Fibroblast of lung (primary cell): ENCODE measurements at regions not wholly inside any gene's neighbourhood (a gene's known extent, or its start where the extent isn't known, plus 50 kb on each side); places are given as distances from the start of the nearest gene placed in this dataset.

Source experiments
- DNase-seq, 2 donors: peaks; one replicate each; pipeline versions ENCODE4 v3.0.0 to v3.0.0-alpha.2; 2010; ENCODE audit warnings: low read depth in 2 of 2
- H2AFZ ChIP-seq: 2 replicates; pipeline ENCODE4 v1.5.1; 2012; ENCODE audit warnings: low read length, control low read depth, inconsistent platforms
- H3K27ac ChIP-seq: 2 replicates; pipeline ENCODE4 v1.5.1; 2011; ENCODE audit warnings: low read length, control low read depth; ENCODE audit not compliant: insufficient read depth
- H3K27me3 ChIP-seq: 2 replicates; pipeline ENCODE4 v1.5.1; 2011; ENCODE audit warnings: mild to moderate bottlenecking, low read length; ENCODE audit not compliant: control insufficient read depth, insufficient read depth
- H3K36me3 ChIP-seq: 2 replicates; pipeline ENCODE4 v1.5.1; 2011; ENCODE audit warnings: low read length; ENCODE audit not compliant: control insufficient read depth, insufficient read depth
- H3K4me1 ChIP-seq: 2 replicates; pipeline ENCODE4 v1.5.1; 2011; ENCODE audit warnings: low read length; ENCODE audit not compliant: control insufficient read depth, insufficient read depth; ENCODE audit errors: extremely low read depth
- H3K4me2 ChIP-seq: 2 replicates; pipeline ENCODE4 v1.5.1; 2011; ENCODE audit warnings: low read length, control low read depth; ENCODE audit not compliant: insufficient read depth; ENCODE audit errors: extremely low read depth
- H3K4me3 ChIP-seq, 4 experiments: fragments of 200-600 bp in 1 of 4; sonication (generic) in 1 of 4; replicated peaks in 1 of 4; 2 replicates each; pipeline ENCODE4 v1.5.1; 2011 to 2016; ENCODE audit warnings: low read length in 4 of 4, low read depth in 3 of 4, mild to moderate bottlenecking in 3 of 4, control low read depth in 2 of 4, inconsistent platforms in 1 of 4, mixed read lengths in 1 of 4; ENCODE audit not compliant: insufficient read depth in 1 of 4; ENCODE audit errors: control extremely low read depth in 1 of 4
- H3K79me2 ChIP-seq: 2 replicates; pipeline ENCODE4 v1.5.1; 2012; ENCODE audit warnings: mild to moderate bottlenecking, low read length, inconsistent platforms; ENCODE audit not compliant: control insufficient read depth, insufficient read depth
- H3K9ac ChIP-seq: 2 replicates; pipeline ENCODE4 v1.5.1; 2011; ENCODE audit warnings: mild to moderate bottlenecking, low read length, control low read depth; ENCODE audit not compliant: insufficient read depth
- H3K9me3 ChIP-seq: 2 replicates; pipeline ENCODE4 v1.5.1; 2012; ENCODE audit warnings: low read depth, low read length; ENCODE audit not compliant: control insufficient read depth, insufficient read depth
- H4K20me1 ChIP-seq: 2 replicates; pipeline ENCODE4 v1.5.1; 2011; ENCODE audit warnings: low read length; ENCODE audit not compliant: control insufficient read depth, insufficient read depth; ENCODE audit errors: extremely low read depth
- EZH2 ChIP-seq: IDR thresholded peaks from 2 replicates; pipeline ENCODE4 v1.5.1; 2012; ENCODE audit warnings: low read length, control low read depth, mild to moderate bottlenecking; ENCODE audit errors: missing control alignments
- TF ChIP-seq, protein P1 (sequence below), 2 donors: IDR thresholded peaks in 1 of 2; conservative IDR thresholded peaks in 1 of 2; 1 replicate in 1 of 2; 2 replicates in 1 of 2; pipeline ENCODE4 v1.5.1; 2011 to 2012; ENCODE audit warnings: low read length in 2 of 2, control low read depth in 1 of 2, inconsistent platforms in 1 of 2, low read depth in 1 of 2, mild to moderate bottlenecking in 1 of 2

DNA sequence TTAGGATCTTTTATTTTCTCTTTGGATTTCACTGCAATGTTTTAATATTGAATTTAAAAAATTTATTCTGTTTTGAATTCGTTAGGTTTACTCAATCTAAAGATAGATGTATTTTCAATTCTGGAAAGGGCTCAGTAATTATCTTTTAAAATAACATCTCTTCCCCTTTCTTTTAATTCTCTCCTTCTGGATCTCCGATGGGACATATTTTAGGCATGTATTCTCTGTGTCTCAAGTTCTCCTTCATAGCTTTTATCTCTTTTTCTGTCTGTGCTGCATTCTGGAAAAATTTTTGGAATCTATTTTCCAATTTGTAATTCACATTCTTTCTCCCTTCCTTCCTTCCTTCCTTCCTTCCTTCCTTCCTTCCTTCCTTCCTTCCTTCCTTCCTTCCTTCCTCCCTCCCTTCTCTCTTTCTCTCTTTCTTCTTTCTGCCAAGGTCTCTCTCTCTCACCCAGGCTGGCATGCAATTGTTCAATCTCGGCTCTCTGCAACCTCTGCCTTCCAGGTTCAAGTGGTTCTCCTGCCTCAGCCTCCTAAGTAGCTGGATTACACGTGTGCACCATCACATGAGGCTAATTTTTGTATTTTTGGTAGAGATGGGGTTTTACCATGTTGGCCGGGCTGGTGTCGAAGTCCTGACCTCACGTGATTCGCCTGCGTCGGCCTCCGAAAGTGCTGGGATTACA, 98.5 kb upstream of the CTTNBP2 start:
- Histone ChIP-seq H3K9me3 (no peaks in the 10 kb centered on the region), H3K9ac (no peak overlapping the region), H2AFZ (no peak overlapping the region), H3K4me1 (no peaks in the 10 kb centered on the region), H3K27ac (no peak overlapping the region), H4K20me1 (no peaks in the 10 kb centered on the region), H3K4me2 (no peak overlapping the region), H3K36me3 (no peaks in the 10 kb centered on the region), H3K27me3 (no peaks in the 10 kb centered on the region), H3K4me3 (no peak overlapping the region), H3K79me2 (no peaks in the 10 kb centered on the region)
- no peak for TF ChIP-seq EZH2
- TF ChIP-seq, protein P1, sequence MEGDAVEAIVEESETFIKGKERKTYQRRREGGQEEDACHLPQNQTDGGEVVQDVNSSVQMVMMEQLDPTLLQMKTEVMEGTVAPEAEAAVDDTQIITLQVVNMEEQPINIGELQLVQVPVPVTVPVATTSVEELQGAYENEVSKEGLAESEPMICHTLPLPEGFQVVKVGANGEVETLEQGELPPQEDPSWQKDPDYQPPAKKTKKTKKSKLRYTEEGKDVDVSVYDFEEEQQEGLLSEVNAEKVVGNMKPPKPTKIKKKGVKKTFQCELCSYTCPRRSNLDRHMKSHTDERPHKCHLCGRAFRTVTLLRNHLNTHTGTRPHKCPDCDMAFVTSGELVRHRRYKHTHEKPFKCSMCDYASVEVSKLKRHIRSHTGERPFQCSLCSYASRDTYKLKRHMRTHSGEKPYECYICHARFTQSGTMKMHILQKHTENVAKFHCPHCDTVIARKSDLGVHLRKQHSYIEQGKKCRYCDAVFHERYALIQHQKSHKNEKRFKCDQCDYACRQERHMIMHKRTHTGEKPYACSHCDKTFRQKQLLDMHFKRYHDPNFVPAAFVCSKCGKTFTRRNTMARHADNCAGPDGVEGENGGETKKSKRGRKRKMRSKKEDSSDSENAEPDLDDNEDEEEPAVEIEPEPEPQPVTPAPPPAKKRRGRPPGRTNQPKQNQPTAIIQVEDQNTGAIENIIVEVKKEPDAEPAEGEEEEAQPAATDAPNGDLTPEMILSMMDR (conservative IDR thresholded peaks at IDR 0.05 in 1 of 2, IDR thresholded peaks at IDR 0.05 in 1 of 2; ENCODE audit: low read depth in 1 of 2, low read length in 2 of 2) = no peak
- no peak for DNase-seq

DNA sequence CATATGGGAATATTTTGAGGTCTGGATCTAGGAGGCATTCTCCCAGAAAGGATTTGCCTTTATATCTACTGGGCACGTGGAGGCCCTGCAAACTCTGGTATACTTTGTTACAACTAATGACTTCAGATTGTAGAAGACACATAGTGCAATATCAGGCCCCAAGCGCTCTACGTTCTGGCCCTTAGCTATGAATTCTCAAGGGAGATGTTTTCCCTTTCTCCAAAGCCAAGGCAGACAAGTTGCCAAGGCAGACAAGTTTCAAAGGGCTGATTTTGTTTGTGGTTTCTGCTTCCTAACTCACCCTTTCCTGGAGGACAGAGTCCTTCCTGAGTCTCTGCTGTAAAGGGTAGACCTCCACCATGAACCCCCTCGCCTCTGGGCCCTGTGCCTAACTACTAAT, 99.4 kb upstream of the CTTNBP2 start:
- no peak for DNase-seq
- H3K9me3 ChIP-seq = no peaks in the 10 kb centered on the region
- no peaks in the 10 kb centered on the region for H3K4me1 ChIP-seq
- no peak overlapping the region for H3K4me3 ChIP-seq
- TF ChIP-seq, protein P1 (conservative IDR thresholded peaks at IDR 0.05 in 1 of 2, IDR thresholded peaks at IDR 0.05 in 1 of 2; ENCODE audit: low read depth in 1 of 2, low read length in 2 of 2) = no peak
- no peak for TF ChIP-seq EZH2
- no peak overlapping the region for H3K9ac ChIP-seq
- no peak overlapping the region for H3K27ac ChIP-seq
- no peaks in the 10 kb centered on the region for H3K79me2 ChIP-seq
- no peaks in the 10 kb centered on the region for H3K36me3 ChIP-seq
- no peak overlapping the region for H2AFZ ChIP-seq
- no peaks in the 10 kb centered on the region for H4K20me1 ChIP-seq
- H3K27me3 ChIP-seq = no peaks in the 10 kb centered on the region
- no peak overlapping the region for H3K4me2 ChIP-seq

DNA sequence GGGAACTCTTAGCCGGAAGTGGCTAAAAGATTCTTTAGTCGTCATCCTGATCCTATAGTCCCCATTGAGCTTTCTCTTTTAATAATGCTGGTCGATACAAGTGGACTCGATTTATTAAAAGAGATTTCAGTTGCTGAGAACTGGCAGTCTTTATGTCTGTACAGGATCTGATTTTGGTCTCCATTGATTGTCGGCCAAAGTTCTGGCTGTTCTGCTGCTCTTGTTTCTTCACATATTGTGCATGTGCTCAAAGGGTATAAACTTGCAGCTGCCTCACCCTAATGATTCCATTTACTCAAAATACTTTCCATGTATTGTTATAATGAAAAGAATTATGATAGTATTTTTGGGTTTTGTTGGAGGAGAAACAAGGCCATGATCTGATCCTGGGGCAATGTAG, 100.7 kb upstream of the CTTNBP2 start:
- no peak overlapping the region for H3K4me3 ChIP-seq
- no peaks in the 10 kb centered on the region for H4K20me1 ChIP-seq
- H3K4me1 ChIP-seq = no peaks in the 10 kb centered on the region
- no peak overlapping the region for H3K9ac ChIP-seq
- H3K4me2 ChIP-seq = no peak overlapping the region
- H3K27ac ChIP-seq = no peak overlapping the region
- H3K27me3 ChIP-seq = no peaks in the 10 kb centered on the region
- H2AFZ ChIP-seq = no peak overlapping the region
- no peaks in the 10 kb centered on the region for H3K36me3 ChIP-seq
- TF ChIP-seq, protein P1 (conservative IDR thresholded peaks at IDR 0.05 in 1 of 2, IDR thresholded peaks at IDR 0.05 in 1 of 2; ENCODE audit: low read depth in 1 of 2, low read length in 2 of 2) = no peak
- no peak for TF ChIP-seq EZH2
- no peaks in the 10 kb centered on the region for H3K9me3 ChIP-seq
- no peak for DNase-seq
- H3K79me2 ChIP-seq = no peaks in the 10 kb centered on the region
